Sigmoid colon (tissue), 6 donors: ENCODE measurements at regions not wholly inside any gene's neighbourhood (a gene's known extent, or its start where the extent isn't known, plus 50 kb on each side); places are given as distances from the start of the nearest gene placed in this dataset.

ENCODE experiments used
- DNase-seq: peaks from one replicate; pipeline ENCODE4 v3.0.0-alpha.2; 2019
- H3K27ac ChIP-seq, 4 donors: fragments of 200-600 bp; sonication (generic); one replicate each; pipeline ENCODE4 v1.5.1; 2016 to 2019; ENCODE audit warnings: mild to moderate bottlenecking in 1 of 4
- H3K27me3 ChIP-seq, 3 donors: fragments of 200-600 bp; sonication (generic); one replicate each; pipeline ENCODE4 v1.5.1; 2019; ENCODE audit warnings: mild to moderate bottlenecking in 1 of 3
- H3K36me3 ChIP-seq, 4 donors: fragments of 200-600 bp; sonication (generic); one replicate each; pipeline ENCODE4 v1.5.1; 2016 to 2019
- H3K4me1 ChIP-seq, 4 donors: fragments of 200-600 bp; sonication (generic); one replicate each; pipeline ENCODE4 v1.5.1; 2017 to 2019
- H3K4me3 ChIP-seq, 4 donors: fragments of 200-600 bp; sonication (generic); one replicate each; pipeline ENCODE4 v1.5.1; 2017 to 2019; ENCODE audit warnings: mild to moderate bottlenecking in 2 of 4, moderate library complexity in 1 of 4
- H3K9me3 ChIP-seq, 4 donors: fragments of 200-600 bp in 3 of 4; sonication (generic) in 3 of 4; one replicate each; pipeline versions ENCODE4 v1.5.1 to v1.6.1; 2013 to 2019
- CTCF ChIP-seq, 4 experiments: fragments of 450-650 bp in 3 of 4; fragments of 200-600 bp in 1 of 4; IDR thresholded peaks; one replicate each; pipeline ENCODE4 v1.5.1; 2016 to 2019; ENCODE audit warnings: antibody characterized with exemption in 4 of 4, mild to moderate bottlenecking in 3 of 4, moderate library complexity in 2 of 4
- EP300 ChIP-seq, 4 donors: sonication (generic); formaldehyde crosslinking; IDR thresholded peaks; one replicate each; pipeline ENCODE4 v1.6.1; 2017; ENCODE audit warnings: antibody characterized with exemption in 4 of 4
- POLR2A ChIP-seq, 2 donors: fragments of 450-650 bp; IDR thresholded peaks; one replicate each; pipeline ENCODE4 v1.6.1; 2016; ENCODE audit warnings: antibody characterized with exemption in 2 of 2, mild to moderate bottlenecking in 2 of 2, moderate library complexity in 2 of 2
- POLR2AphosphoS5 ChIP-seq, 4 donors: sonication (generic); formaldehyde crosslinking; IDR thresholded peaks; one replicate each; pipeline ENCODE4 v1.6.1; 2017; ENCODE audit warnings: antibody characterized with exemption in 4 of 4
- WGBS, 2 donors: extraction: QIAGEN DNeasy Blood & Tissue Kit; methylation state at CpG; one replicate each; pipeline ENCODE4 v1.1.7; 2013; 5-methylcytosine and 5-hydroxymethylcytosine counted together
- intact Hi-C: fragments of 100-400 bp; cut with DNase I; formaldehyde crosslinking; loops from one replicate; pipeline ENCODE4 v1.15.1; 2023
- donor health status: healthy with polysubstance abuse.
- donor health status: healthy.

- DNase-seq: peak; percentile 34
- no peak overlapping the region for H3K27ac ChIP-seq
- intact Hi-C loops: no loop called here
- H3K9me3 ChIP-seq: no peaks in the 10 kb centered on the region
- no peaks in the 10 kb centered on the region for H3K36me3 ChIP-seq
- no peaks in the 10 kb centered on the region for H3K27me3 ChIP-seq
- no peak overlapping the region for H3K4me3 ChIP-seq
- H3K4me1 ChIP-seq: no peaks in the 10 kb centered on the region
- TF ChIP-seq EP300 (IDR thresholded peaks at IDR 0.05): no peak
- no peak for TF ChIP-seq POLR2A (IDR thresholded peaks at IDR 0.05)
- TF ChIP-seq CTCF (IDR thresholded peaks at IDR 0.05): no peak
- TF ChIP-seq POLR2AphosphoS5 (IDR thresholded peaks at IDR 0.05): no peak
- 87 to 94% methylated on average over 2 of the region's 2 CpGs for WGBS, 2 donors
Measured at GRCh38 chr10:78445308-78445707, 411.6 kb downstream of the RPS24 start.

- H3K4me1 ChIP-seq: no peaks in the 10 kb centered on the region
- WGBS, 2 donors: 82 to 86% methylated on average over 4 of the region's 4 CpGs
- intact Hi-C loops: no loop called here
Measured at GRCh38 chr10:78448470-78448869, 414.8 kb downstream of the RPS24 start.

GRCh38 chr10:78448994-78449418, 415.3 kb downstream of the RPS24 start:
- H3K27ac ChIP-seq: no peak overlapping the region
- WGBS, 2 donors: 92 to 95% methylated on average over 2 of the region's 2 CpGs
- H3K9me3 ChIP-seq: no peaks in the 10 kb centered on the region
- intact Hi-C loops: no loop called here
- H3K36me3 ChIP-seq: no peaks in the 10 kb centered on the region
- H3K4me3 ChIP-seq: no peak overlapping the region
- no peak for DNase-seq
- TF ChIP-seq EP300 (IDR thresholded peaks at IDR 0.05): no peak
- no peak for TF ChIP-seq CTCF (IDR thresholded peaks at IDR 0.05)
- TF ChIP-seq POLR2AphosphoS5 (IDR thresholded peaks at IDR 0.05): no peak
- H3K27me3 ChIP-seq: no peaks in the 10 kb centered on the region
- no peaks in the 10 kb centered on the region for H3K4me1 ChIP-seq

More at GRCh38 chr10:78448470-78448869, 414.8 kb downstream of the RPS24 start:
- peak; percentile 13 for DNase-seq
- Histone ChIP-seq H3K4me3 (no peak overlapping the region), H3K27me3 (no peaks in the 10 kb centered on the region), H3K36me3 (no peaks in the 10 kb centered on the region), H3K27ac (no peak overlapping the region), H3K9me3 (no peaks in the 10 kb centered on the region)
- TF ChIP-seq CTCF (IDR thresholded peaks at IDR 0.05) (no peak), POLR2A (IDR thresholded peaks at IDR 0.05) (no peak), EP300 (IDR thresholded peaks at IDR 0.05) (no peak), POLR2AphosphoS5 (IDR thresholded peaks at IDR 0.05) (no peak)

- H3K4me1 ChIP-seq: peaks cover 0 to 1% (median 0%) of the 10 kb centered on the region in 4 donors
- H3K4me3 ChIP-seq: no peak overlapping the region
- H3K36me3 ChIP-seq: no peaks in the 10 kb centered on the region
- TF ChIP-seq EP300 (IDR thresholded peaks at IDR 0.05) (no peak), POLR2A (IDR thresholded peaks at IDR 0.05) (no peak)
- DNase-seq: no peak
- WGBS, 2 donors: 87 to 90% methylated on average over 4 of the region's 4 CpGs
- intact Hi-C loops: no loop called here
- no peak overlapping the region for H3K27ac ChIP-seq
- H3K27me3 ChIP-seq: no peaks in the 10 kb centered on the region
- no peaks in the 10 kb centered on the region for H3K9me3 ChIP-seq
Measured at GRCh38 chr10:78449554-78449953, 415.9 kb downstream of the RPS24 start.

- Histone ChIP-seq H3K27me3 (no peaks in the 10 kb centered on the region), H3K4me1 (peaks cover 0 to 8% (median 6%) of the 10 kb centered on the region in 4 donors), H3K36me3 (no peaks in the 10 kb centered on the region), H3K27ac (no peak overlapping the region), H3K9me3 (no peaks in the 10 kb centered on the region), H3K4me3 (no peak overlapping the region)
- intact Hi-C loops: no loop called here
- no peak for TF ChIP-seq POLR2AphosphoS5 (IDR thresholded peaks at IDR 0.05)
- no peak for TF ChIP-seq CTCF (IDR thresholded peaks at IDR 0.05)
- no peak for TF ChIP-seq POLR2A (IDR thresholded peaks at IDR 0.05)
- TF ChIP-seq EP300 (IDR thresholded peaks at IDR 0.05): no peak
- WGBS, 2 donors: 86 to 87% methylated on average over 3 of the region's 3 CpGs
- no peak for DNase-seq
Measured at GRCh38 chr10:78450239-78450638, 416.6 kb downstream of the RPS24 start.
